Muscle layer of colon (tissue), 2 donors: ENCODE measurements at regions not wholly inside any gene's neighbourhood (a gene's known extent, or its start where the extent isn't known, plus 50 kb on each side); places are given as distances from the start of the nearest gene placed in this dataset.

Source experiments
- H3K27ac ChIP-seq: one replicate; pipeline ENCODE4 v1.7.0; 2013; ENCODE audit warnings: low read depth, mild to moderate bottlenecking, low read length, moderate library complexity
- H3K27me3 ChIP-seq, 2 donors: one replicate each; pipeline ENCODE4 v1.7.0; 2013; ENCODE audit warnings: low read length in 2 of 2, mild to moderate bottlenecking in 2 of 2; ENCODE audit not compliant: insufficient read depth in 2 of 2, control insufficient read depth in 1 of 2
- H3K36me3 ChIP-seq: one replicate; pipeline ENCODE4 v1.7.0; 2013; ENCODE audit warnings: mild to moderate bottlenecking, low read length; ENCODE audit not compliant: insufficient read depth
- H3K4me1 ChIP-seq: one replicate; pipeline ENCODE4 v1.7.0; 2013; ENCODE audit warnings: mild to moderate bottlenecking, low read length; ENCODE audit not compliant: insufficient read depth
- H3K4me3 ChIP-seq, 2 donors: one replicate each; pipeline ENCODE4 v1.7.0; 2013; ENCODE audit warnings: low read length in 2 of 2, low read depth in 1 of 2, mild to moderate bottlenecking in 1 of 2, moderate library complexity in 1 of 2
- H3K9ac ChIP-seq: one replicate; pipeline ENCODE4 v1.7.0; 2013; ENCODE audit warnings: low read length
- H3K9me3 ChIP-seq: one replicate; pipeline ENCODE4 v1.7.0; 2013; ENCODE audit warnings: mild to moderate bottlenecking, low read length
- donor health status: abdominal sarcoma.
- donor health status: Adenocarcinoma of cecum.

GRCh38 chr11:41609511-41609910 is 150.1 kb upstream of the LRRC4C start:
- no peak overlapping the region for H3K9ac ChIP-seq
- H3K4me3 ChIP-seq: no peak overlapping the region
- no peak overlapping the region for H3K27ac ChIP-seq
- H3K9me3 ChIP-seq: no peaks in the 10 kb centered on the region
- no peaks in the 10 kb centered on the region for H3K36me3 ChIP-seq
- no peaks in the 10 kb centered on the region for H3K4me1 ChIP-seq
- no peaks in the 10 kb centered on the region for H3K27me3 ChIP-seq

GRCh38 chr11:41612415-41612814 is 153.0 kb upstream of the LRRC4C start:
- Histone ChIP-seq H3K4me3 (no peak overlapping the region), H3K36me3 (no peaks in the 10 kb centered on the region), H3K9ac (no peak overlapping the region)

DNA sequence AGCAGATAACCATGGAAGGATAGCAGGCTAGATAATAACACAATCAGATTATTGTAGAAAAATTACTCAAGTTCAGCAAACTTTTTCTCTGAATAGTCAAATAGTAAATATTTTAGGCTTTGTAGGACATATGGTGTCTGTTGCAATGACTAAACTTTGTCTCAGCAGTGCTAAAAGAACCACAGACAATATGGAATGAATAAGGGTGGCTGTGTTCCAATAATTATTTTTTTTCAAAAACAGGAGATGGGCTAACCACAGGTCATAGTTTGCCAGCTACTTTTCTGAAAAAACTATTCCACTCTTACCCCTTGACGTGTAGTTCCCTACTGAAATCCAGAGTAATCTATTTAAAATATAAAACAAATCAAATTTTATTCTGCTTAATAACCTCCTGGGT is 153.9 kb upstream of the LRRC4C start:
- Histone ChIP-seq H3K9me3 (no peaks in the 10 kb centered on the region), H3K9ac (no peak overlapping the region), H3K4me3 (no peak overlapping the region), H3K36me3 (no peaks in the 10 kb centered on the region), H3K27me3 (no peaks in the 10 kb centered on the region), H3K27ac (no peak overlapping the region), H3K4me1 (no peaks in the 10 kb centered on the region)

More at GRCh38 chr11:41612415-41612814, 153.0 kb upstream of the LRRC4C start:
- no peak overlapping the region for H3K27ac ChIP-seq
- H3K9me3 ChIP-seq: no peaks in the 10 kb centered on the region
- H3K27me3 ChIP-seq: no peaks in the 10 kb centered on the region
- no peaks in the 10 kb centered on the region for H3K4me1 ChIP-seq

DNA sequence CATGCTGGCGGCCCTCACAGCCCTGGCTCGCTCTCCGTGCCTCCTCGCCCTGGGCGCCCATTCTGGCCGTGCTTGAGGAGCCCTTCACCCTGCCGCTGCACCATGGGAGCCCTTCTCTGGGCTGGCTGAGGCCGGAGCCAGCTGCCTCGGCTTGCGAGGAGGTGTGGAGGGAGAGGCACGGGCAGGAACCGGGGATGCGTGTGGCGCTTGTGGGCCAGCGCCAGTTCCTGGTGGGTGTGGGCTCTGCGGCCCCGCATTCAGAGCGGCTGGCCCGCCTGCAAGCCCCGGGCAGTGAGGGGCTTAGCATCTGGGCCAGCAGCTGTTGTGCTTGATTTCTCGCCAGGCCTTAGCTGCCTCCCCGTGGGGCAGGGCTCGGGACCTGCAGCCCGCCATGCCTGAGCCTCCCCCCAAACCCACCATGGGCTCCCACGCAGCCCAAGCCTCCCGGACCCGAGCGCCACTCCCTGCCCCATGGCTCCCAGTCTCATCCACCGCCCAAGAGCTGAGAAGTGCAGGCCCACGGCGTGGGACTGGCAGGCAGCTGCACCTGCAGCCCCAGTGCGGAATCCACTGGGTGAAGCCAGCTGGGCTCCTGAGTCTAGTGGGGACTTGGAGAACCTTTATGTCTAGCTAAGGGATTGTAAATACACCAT is 163.4 kb upstream of the LRRC4C start:
- Histone ChIP-seq H3K9me3 (no peaks in the 10 kb centered on the region), H3K36me3 (no peaks in the 10 kb centered on the region), H3K27me3 (no peaks in the 10 kb centered on the region), H3K9ac (no peak overlapping the region), H3K4me1 (no peaks in the 10 kb centered on the region), H3K4me3 (no peak overlapping the region), H3K27ac (no peak overlapping the region)

DNA sequence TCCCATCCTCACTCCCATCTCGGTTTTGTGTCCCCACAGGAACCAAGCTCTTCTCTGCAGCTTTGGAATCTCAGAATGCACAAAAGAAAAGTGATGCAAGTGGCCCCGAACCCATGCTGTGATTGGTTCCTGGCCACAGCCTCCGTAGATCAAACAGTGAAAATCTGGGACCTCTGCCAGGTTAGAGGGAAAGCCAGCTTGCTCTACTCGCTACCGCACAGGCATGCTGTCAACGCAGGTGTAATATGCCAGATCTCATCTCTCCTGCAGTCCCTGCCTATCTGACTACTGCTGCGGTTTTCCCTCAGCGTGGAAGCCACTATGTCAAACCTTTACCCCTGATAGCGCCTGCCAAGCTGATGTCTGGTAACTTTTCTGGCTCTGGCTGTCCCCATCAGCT is 200.5 kb upstream of the LRRC4C start:
- H3K27ac ChIP-seq: no peak overlapping the region
- H3K27me3 ChIP-seq: no peaks in the 10 kb centered on the region
- H3K36me3 ChIP-seq: no peaks in the 10 kb centered on the region
- no peak overlapping the region for H3K4me3 ChIP-seq
- no peak overlapping the region for H3K9ac ChIP-seq
- no peaks in the 10 kb centered on the region for H3K9me3 ChIP-seq
- no peaks in the 10 kb centered on the region for H3K4me1 ChIP-seq

- H3K4me1 ChIP-seq: no peaks in the 10 kb centered on the region
- H3K9ac ChIP-seq: no peak overlapping the region
- H3K27ac ChIP-seq: no peak overlapping the region
- H3K27me3 ChIP-seq: no peaks in the 10 kb centered on the region
- no peaks in the 10 kb centered on the region for H3K9me3 ChIP-seq
- no peak overlapping the region for H3K4me3 ChIP-seq
- no peaks in the 10 kb centered on the region for H3K36me3 ChIP-seq
These were observed 201.1 kb upstream of the LRRC4C start for GRCh38 chr11:41660585-41660984.

DNA sequence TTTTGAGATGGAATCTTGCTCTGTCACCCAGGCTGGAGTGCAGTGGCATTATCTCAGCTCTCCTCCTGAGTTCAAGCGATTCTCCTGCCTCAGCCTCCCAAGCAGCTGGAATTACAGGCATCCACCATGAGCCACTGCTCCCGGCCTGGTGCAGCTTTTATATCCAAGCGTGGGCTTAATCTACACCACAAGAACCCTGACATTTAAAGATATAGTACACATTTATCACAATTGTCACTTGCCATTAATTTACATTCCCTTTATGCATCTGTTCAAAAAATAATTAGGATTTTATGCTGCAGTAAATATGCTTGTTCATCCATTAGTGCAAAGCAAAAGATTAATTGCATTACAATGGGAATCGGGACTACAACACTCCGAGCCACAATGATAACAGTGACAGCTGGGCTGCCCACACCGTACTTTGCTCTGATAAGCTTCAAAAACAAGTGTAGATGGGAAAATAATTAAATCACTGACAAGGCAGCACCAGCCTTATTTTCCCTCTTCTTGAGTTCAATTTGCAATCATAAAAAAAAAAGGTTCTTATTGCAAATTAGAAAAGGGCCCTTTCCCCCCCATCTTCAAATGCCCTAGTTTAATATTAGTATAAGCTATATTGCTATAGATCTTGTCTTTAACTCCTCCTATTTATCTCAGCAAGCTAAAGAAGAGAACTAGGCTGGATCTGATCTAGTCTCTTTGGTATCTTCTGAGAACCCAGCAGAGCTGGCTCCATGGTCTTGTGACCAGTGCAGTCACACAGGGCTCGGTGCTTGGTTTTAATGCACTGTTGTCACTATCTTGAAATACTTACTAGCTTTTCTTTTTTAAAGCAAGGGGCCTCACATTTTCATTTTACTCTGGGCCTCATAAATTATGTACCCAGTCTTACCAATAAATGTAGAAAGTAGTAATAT is 206.2 kb upstream of the LRRC4C start:
- Histone ChIP-seq H3K27ac (no peak overlapping the region), H3K9ac (no peak overlapping the region), H3K9me3 (no peaks in the 10 kb centered on the region), H3K4me3 (no peak overlapping the region), H3K4me1 (no peaks in the 10 kb centered on the region), H3K27me3 (no peaks in the 10 kb centered on the region), H3K36me3 (no peaks in the 10 kb centered on the region)

- no peaks in the 10 kb centered on the region for H3K36me3 ChIP-seq
- H3K27ac ChIP-seq: no peak overlapping the region
- no peaks in the 10 kb centered on the region for H3K4me1 ChIP-seq
- no peaks in the 10 kb centered on the region for H3K9me3 ChIP-seq
- no peaks in the 10 kb centered on the region for H3K27me3 ChIP-seq
- H3K9ac ChIP-seq: no peak overlapping the region
- H3K4me3 ChIP-seq: no peak overlapping the region
These were observed 207.7 kb upstream of the LRRC4C start for GRCh38 chr11:41666951-41667653.

- no peaks in the 10 kb centered on the region for H3K4me1 ChIP-seq
- H3K9ac ChIP-seq: no peak overlapping the region
- H3K9me3 ChIP-seq: no peaks in the 10 kb centered on the region
- no peaks in the 10 kb centered on the region for H3K36me3 ChIP-seq
- no peak overlapping the region for H3K4me3 ChIP-seq
- no peaks in the 10 kb centered on the region for H3K27me3 ChIP-seq
- H3K27ac ChIP-seq: no peak overlapping the region
These were observed 215.8 kb upstream of the LRRC4C start for GRCh38 chr11:41675205-41675604.

DNA sequence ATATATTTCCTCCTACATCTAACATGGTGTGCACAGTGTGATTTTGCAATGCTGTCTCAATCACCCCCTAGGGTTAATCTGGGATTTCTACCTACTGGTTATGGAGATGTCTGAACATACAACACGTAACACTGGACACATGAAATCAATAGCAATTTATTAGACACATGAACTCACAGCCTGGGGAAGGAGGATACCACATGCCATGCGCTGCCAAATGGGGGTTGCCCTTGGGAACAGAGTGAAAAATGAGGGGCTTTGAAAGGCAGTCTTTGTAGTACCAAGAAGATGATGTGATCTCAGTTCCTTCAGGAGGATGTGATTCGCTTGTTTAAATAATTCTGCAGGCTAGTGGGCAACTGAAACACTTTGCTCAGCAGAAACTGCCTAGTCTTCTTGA is 253.6 kb upstream of the LRRC4C start:
- Histone ChIP-seq H3K36me3 (no peaks in the 10 kb centered on the region), H3K4me1 (no peaks in the 10 kb centered on the region), H3K9me3 (no peaks in the 10 kb centered on the region)

DNA sequence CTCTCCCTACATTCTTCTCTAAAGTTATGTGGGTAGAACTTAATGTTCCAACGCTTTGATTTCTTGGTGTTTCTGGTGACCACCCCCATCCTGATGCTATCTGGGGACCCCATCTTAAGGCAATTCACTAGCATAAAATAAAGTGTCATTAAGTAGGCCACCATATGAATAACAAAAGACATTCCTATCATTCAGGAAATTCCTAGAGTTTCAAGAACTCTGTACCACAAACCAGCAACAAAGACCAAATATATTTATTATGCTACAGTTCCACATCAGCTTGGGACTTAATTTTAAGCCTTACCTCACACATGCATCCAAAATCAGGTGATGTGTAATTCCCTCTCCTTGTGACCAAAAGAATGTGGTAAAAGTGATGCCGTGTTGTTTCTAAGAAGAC is 254.6 kb upstream of the LRRC4C start:
- Histone ChIP-seq H3K4me1 (no peaks in the 10 kb centered on the region), H3K9ac (no peak overlapping the region), H3K27ac (no peak overlapping the region), H3K27me3 (no peaks in the 10 kb centered on the region), H3K36me3 (no peaks in the 10 kb centered on the region), H3K4me3 (no peak overlapping the region), H3K9me3 (no peaks in the 10 kb centered on the region)

More for the DNA sequence above, 253.6 kb upstream of the LRRC4C start:
- Histone ChIP-seq H3K27me3 (no peaks in the 10 kb centered on the region), H3K4me3 (no peak overlapping the region), H3K27ac (no peak overlapping the region), H3K9ac (no peak overlapping the region)
